Skeletal muscle tissue (tissue), 3 donors: ENCODE measurements at regions not wholly inside any gene's neighbourhood (a gene's known extent, or its start where the extent isn't known, plus 50 kb on each side); places are given as distances from the start of the nearest gene placed in this dataset.

Source experiments
- H3K27ac ChIP-seq: one replicate; pipeline ENCODE4 v1.7.0; 2013; ENCODE audit warnings: mild to moderate bottlenecking, low read depth, low read length, inconsistent platforms
- H3K27me3 ChIP-seq, 3 donors: one replicate each; pipeline ENCODE4 v1.7.0; 2013; ENCODE audit warnings: low read length in 3 of 3; ENCODE audit not compliant: control insufficient read depth in 3 of 3, insufficient read depth in 3 of 3
- H3K36me3 ChIP-seq, 3 donors: one replicate each; pipeline ENCODE4 v1.7.0; 2013; ENCODE audit warnings: low read length in 3 of 3; ENCODE audit not compliant: control insufficient read depth in 3 of 3, insufficient read depth in 3 of 3
- H3K4me1 ChIP-seq, 3 donors: one replicate each; pipeline ENCODE4 v1.7.0; 2013; ENCODE audit warnings: low read length in 3 of 3, mild to moderate bottlenecking in 3 of 3; ENCODE audit not compliant: control insufficient read depth in 3 of 3, insufficient read depth in 3 of 3
- H3K4me3 ChIP-seq, 3 donors: one replicate each; pipeline ENCODE4 v1.7.0; 2013; ENCODE audit warnings: low read length in 3 of 3
- H3K9ac ChIP-seq, 3 donors: one replicate each; pipeline ENCODE4 v1.7.0; 2013; ENCODE audit warnings: low read length in 3 of 3, mild to moderate bottlenecking in 3 of 3, moderate library complexity in 2 of 3, low read depth in 1 of 3
- H3K9me3 ChIP-seq, 3 donors: one replicate each; pipeline ENCODE4 v1.7.0; 2013; ENCODE audit warnings: low read length in 3 of 3; ENCODE audit not compliant: control insufficient read depth in 3 of 3
- donor health status: Osteomylitis.

- H3K9ac ChIP-seq: no peak overlapping the region
- H3K27me3 ChIP-seq: no peaks in the 10 kb centered on the region
- H3K27ac ChIP-seq: no peak overlapping the region
- no peak overlapping the region for H3K4me3 ChIP-seq
- H3K36me3 ChIP-seq: no peaks in the 10 kb centered on the region
- no peaks in the 10 kb centered on the region for H3K9me3 ChIP-seq
- no peaks in the 10 kb centered on the region for H3K4me1 ChIP-seq
These were observed 1824.3 kb upstream of the CELF4 start for GRCh38 chr18:39389800-39390379.

- Histone ChIP-seq H3K4me3 (no peak overlapping the region), H3K27me3 (no peaks in the 10 kb centered on the region), H3K36me3 (no peaks in the 10 kb centered on the region), H3K27ac (no peak overlapping the region), H3K4me1 (no peaks in the 10 kb centered on the region), H3K9me3 (no peaks in the 10 kb centered on the region), H3K9ac (no peak overlapping the region)
These were observed 1815.3 kb upstream of the CELF4 start for GRCh38 chr18:39380866-39381265.

GRCh38 chr18:39380186-39380725, 1814.7 kb upstream of the CELF4 start:
- no peaks in the 10 kb centered on the region for H3K36me3 ChIP-seq
- H3K27ac ChIP-seq: no peak overlapping the region
- no peak overlapping the region for H3K9ac ChIP-seq
- H3K9me3 ChIP-seq: no peaks in the 10 kb centered on the region
- no peaks in the 10 kb centered on the region for H3K27me3 ChIP-seq
- H3K4me3 ChIP-seq: no peak overlapping the region
- H3K4me1 ChIP-seq: no peaks in the 10 kb centered on the region

- Histone ChIP-seq H3K27ac (no peak overlapping the region), H3K36me3 (no peaks in the 10 kb centered on the region)
These were observed 1809.5 kb upstream of the CELF4 start for GRCh38 chr18:39375066-39375465.

GRCh38 chr18:39371996-39372395, 1806.4 kb upstream of the CELF4 start:
- no peak overlapping the region for H3K9ac ChIP-seq
- H3K9me3 ChIP-seq: no peaks in the 10 kb centered on the region
- no peaks in the 10 kb centered on the region for H3K4me1 ChIP-seq
- no peak overlapping the region for H3K27ac ChIP-seq
- no peak overlapping the region for H3K4me3 ChIP-seq
- no peaks in the 10 kb centered on the region for H3K27me3 ChIP-seq
- H3K36me3 ChIP-seq: no peaks in the 10 kb centered on the region

More at GRCh38 chr18:39375066-39375465, 1809.5 kb upstream of the CELF4 start:
- no peak overlapping the region for H3K9ac ChIP-seq
- H3K4me3 ChIP-seq: no peak overlapping the region
- no peaks in the 10 kb centered on the region for H3K4me1 ChIP-seq
- no peaks in the 10 kb centered on the region for H3K9me3 ChIP-seq
- H3K27me3 ChIP-seq: no peaks in the 10 kb centered on the region

DNA sequence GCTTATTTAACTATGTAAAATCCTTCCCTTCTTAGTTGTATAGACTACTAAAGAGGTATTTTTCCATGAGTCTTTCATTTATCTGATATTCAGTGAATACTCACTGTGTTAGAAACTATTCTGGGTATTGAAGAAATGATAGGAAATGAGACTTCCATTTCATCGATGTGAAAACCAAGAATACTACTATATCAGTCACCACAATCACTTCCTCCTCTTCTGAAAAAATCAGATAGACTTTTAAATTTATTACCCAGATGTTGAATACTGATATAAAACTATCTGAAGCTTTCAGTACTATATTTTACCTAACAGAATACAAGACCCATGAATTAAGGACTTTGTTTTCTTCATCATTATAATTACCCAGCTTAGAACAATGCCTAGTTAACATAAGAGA, 1801.1 kb upstream of the CELF4 start:
- H3K4me1 ChIP-seq: no peaks in the 10 kb centered on the region
- H3K27ac ChIP-seq: no peak overlapping the region
- H3K4me3 ChIP-seq: no peak overlapping the region
- no peaks in the 10 kb centered on the region for H3K9me3 ChIP-seq
- no peak overlapping the region for H3K9ac ChIP-seq
- no peaks in the 10 kb centered on the region for H3K27me3 ChIP-seq
- no peaks in the 10 kb centered on the region for H3K36me3 ChIP-seq

GRCh38 chr18:39365836-39366485, 1800.4 kb upstream of the CELF4 start:
- Histone ChIP-seq H3K27ac (no peak overlapping the region), H3K4me3 (no peak overlapping the region), H3K9me3 (no peaks in the 10 kb centered on the region), H3K9ac (no peak overlapping the region), H3K36me3 (no peaks in the 10 kb centered on the region), H3K27me3 (no peaks in the 10 kb centered on the region), H3K4me1 (no peaks in the 10 kb centered on the region)

DNA sequence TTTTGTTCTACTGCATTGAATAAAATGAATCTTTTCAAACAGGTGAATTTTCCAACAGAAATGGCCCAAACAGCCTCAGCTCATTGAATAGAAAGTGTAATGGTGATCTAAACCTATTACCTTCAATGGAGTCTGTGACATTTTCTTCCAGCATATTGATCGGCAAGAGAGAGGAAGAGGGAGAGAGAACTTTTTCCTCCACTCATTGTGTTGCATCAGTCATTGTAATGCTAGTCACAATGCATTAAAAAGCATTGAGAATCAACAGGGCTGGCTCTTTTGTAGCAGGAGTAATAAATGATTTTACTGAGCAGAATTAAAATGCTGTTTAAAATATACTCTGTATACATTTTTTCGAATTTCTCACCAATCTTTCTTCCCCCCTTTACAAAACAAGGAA, 1794.5 kb upstream of the CELF4 start:
- no peaks in the 10 kb centered on the region for H3K36me3 ChIP-seq
- no peaks in the 10 kb centered on the region for H3K4me1 ChIP-seq
- H3K27ac ChIP-seq: no peak overlapping the region
- no peak overlapping the region for H3K4me3 ChIP-seq
- no peaks in the 10 kb centered on the region for H3K9me3 ChIP-seq
- no peaks in the 10 kb centered on the region for H3K27me3 ChIP-seq
- H3K9ac ChIP-seq: no peak overlapping the region

DNA sequence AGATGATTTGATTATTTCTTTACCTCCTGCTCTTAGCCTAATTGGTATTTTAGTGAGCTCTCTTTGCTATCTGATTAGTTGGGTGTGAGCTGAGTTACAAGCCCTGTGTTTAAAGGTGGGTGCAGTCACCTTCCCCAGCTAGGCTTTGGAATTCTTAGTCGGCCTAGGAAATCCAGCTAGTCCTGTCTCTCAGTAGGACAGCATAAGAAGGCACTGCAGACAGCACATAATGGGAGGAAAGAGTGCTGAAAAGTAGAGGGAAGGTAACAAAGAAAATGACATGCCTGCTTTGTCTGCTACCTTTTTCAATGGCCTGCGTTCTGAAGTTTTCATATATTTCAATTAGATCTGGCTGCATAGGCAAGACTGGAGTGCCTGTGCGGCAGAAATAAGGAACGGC, 1794.0 kb upstream of the CELF4 start:
- no peak overlapping the region for H3K4me3 ChIP-seq
- H3K4me1 ChIP-seq: no peaks in the 10 kb centered on the region
- H3K9ac ChIP-seq: no peak overlapping the region
- no peaks in the 10 kb centered on the region for H3K36me3 ChIP-seq
- H3K27me3 ChIP-seq: no peaks in the 10 kb centered on the region
- H3K27ac ChIP-seq: no peak overlapping the region
- H3K9me3 ChIP-seq: no peaks in the 10 kb centered on the region

GRCh38 chr18:39350945-39351344, 1785.3 kb upstream of the CELF4 start:
- Histone ChIP-seq H3K9me3 (no peaks in the 10 kb centered on the region), H3K9ac (no peak overlapping the region), H3K36me3 (no peaks in the 10 kb centered on the region), H3K27me3 (no peaks in the 10 kb centered on the region), H3K4me3 (no peak overlapping the region), H3K4me1 (no peaks in the 10 kb centered on the region), H3K27ac (no peak overlapping the region)
